ENCODE measurements at regions not wholly inside any gene's neighbourhood (a gene's known extent, or its start where the extent isn't known, plus 50 kb on each side); places are given as distances from the start of the nearest gene placed in this dataset.

GRCh38 chr13:109355166-109355565 is 431.2 kb downstream of the IRS2 start:
- Histone ChIP-seq H3K27me3 (no peaks in the 10 kb centered on the region), H3K9me3 (no peaks in the 10 kb centered on the region), H3K4me3 (no peak overlapping the region), H3K27ac (no peak overlapping the region), H3K4me1 (no peaks in the 10 kb centered on the region), H3K36me3 (ENCODE audit: low read depth, missing control alignments) (no peaks in the 10 kb centered on the region)
- WGBS, 2 donors, result 60 to 77% methylated on average over 4 of the region's 4 CpGs
- TF ChIP-seq CTCF (IDR thresholded peaks at IDR 0.05) (no peak), POLR2A (IDR thresholded peaks at IDR 0.05) (no peak)
- DNase-seq, result no peak
- intact Hi-C loops (cut with DNase I; ENCODE audit: low total_unique reads), result no loop called here

- WGBS, 2 donors, result 82 to 94% methylated on average over 1 of the region's 1 CpG
Measured at GRCh38 chr13:109351236-109351635, 435.1 kb downstream of the IRS2 start.

GRCh38 chr13:109348519-109349258 is 437.7 kb downstream of the IRS2 start:
- no peak for DNase-seq
- WGBS, 2 donors, result 77 to 78% methylated on average over 3 of the region's 3 CpGs
- no peaks in the 10 kb centered on the region for H3K36me3 ChIP-seq (ENCODE audit: low read depth, missing control alignments)
- no peak overlapping the region for H3K27ac ChIP-seq
- no peaks in the 10 kb centered on the region for H3K27me3 ChIP-seq
- no peak overlapping the region for H3K4me3 ChIP-seq
- intact Hi-C loops (cut with DNase I; ENCODE audit: low total_unique reads), result no loop called here
- no peak for TF ChIP-seq CTCF (IDR thresholded peaks at IDR 0.05)
- no peaks in the 10 kb centered on the region for H3K9me3 ChIP-seq
- H3K4me1 ChIP-seq, result no peaks in the 10 kb centered on the region

More at GRCh38 chr13:109351236-109351635, 435.1 kb downstream of the IRS2 start:
- Histone ChIP-seq H3K36me3 (ENCODE audit: low read depth, missing control alignments) (no peaks in the 10 kb centered on the region), H3K4me1 (no peaks in the 10 kb centered on the region), H3K9me3 (no peaks in the 10 kb centered on the region), H3K27me3 (no peaks in the 10 kb centered on the region), H3K4me3 (no peak overlapping the region), H3K27ac (no peak overlapping the region)
- TF ChIP-seq CTCF (IDR thresholded peaks at IDR 0.05) (no peak), POLR2A (IDR thresholded peaks at IDR 0.05) (no peak)
- intact Hi-C loops (cut with DNase I; ENCODE audit: low total_unique reads), result no loop called here
- DNase-seq, result no peak

GRCh38 chr13:109346060-109346459 is 440.3 kb downstream of the IRS2 start:
- intact Hi-C loops (cut with DNase I; ENCODE audit: low total_unique reads), result no loop called here
- Histone ChIP-seq H3K9me3 (no peaks in the 10 kb centered on the region), H3K27me3 (no peaks in the 10 kb centered on the region), H3K4me3 (no peak overlapping the region), H3K27ac (no peak overlapping the region), H3K4me1 (no peaks in the 10 kb centered on the region), H3K36me3 (ENCODE audit: low read depth, missing control alignments) (no peaks in the 10 kb centered on the region)
- no peak for DNase-seq
- no peak for TF ChIP-seq CTCF (IDR thresholded peaks at IDR 0.05)
- TF ChIP-seq POLR2A (IDR thresholded peaks at IDR 0.05), result no peak
- WGBS, 2 donors, result 94 to 98% methylated on average over 2 of the region's 2 CpGs

GRCh38 chr13:109345433-109345941 is 440.9 kb downstream of the IRS2 start:
- no peak for TF ChIP-seq POLR2A (IDR thresholded peaks at IDR 0.05)
- TF ChIP-seq CTCF (IDR thresholded peaks at IDR 0.05), result no peak
- no peaks in the 10 kb centered on the region for H3K9me3 ChIP-seq
- DNase-seq, result no peak
- H3K27me3 ChIP-seq, result no peaks in the 10 kb centered on the region
- no peak overlapping the region for H3K4me3 ChIP-seq
- H3K27ac ChIP-seq, result no peak overlapping the region
- intact Hi-C loops (cut with DNase I; ENCODE audit: low total_unique reads), result no loop called here
- WGBS, 2 donors, result 79 to 80% methylated on average over 5 of the region's 5 CpGs
- H3K36me3 ChIP-seq (ENCODE audit: low read depth, missing control alignments), result no peaks in the 10 kb centered on the region
- no peaks in the 10 kb centered on the region for H3K4me1 ChIP-seq
